IPS DF 6.9 (cell line): ENCODE measurements at regions not wholly inside any gene's neighbourhood (a gene's known extent, or its start where the extent isn't known, plus 50 kb on each side); places are given as distances from the start of the nearest gene placed in this dataset.

ENCODE experiments used
- DNase-seq: peaks from one replicate; pipeline ENCODE4 v3.0.0-alpha.2; 2013; ENCODE audit warnings: low read depth, low spot score
- H3K27ac ChIP-seq: one replicate; pipeline ENCODE4 v1.5.1; 2013; ENCODE audit warnings: low read length, control low read depth
- H3K27me3 ChIP-seq: 2 replicates; pipeline ENCODE4 v1.6.1; 2013; ENCODE audit warnings: mild to moderate bottlenecking, low read length; ENCODE audit not compliant: control insufficient read depth, insufficient read depth
- H3K36me3 ChIP-seq: 2 replicates; pipeline ENCODE4 v1.6.1; 2013; ENCODE audit warnings: low read length; ENCODE audit not compliant: control insufficient read depth, insufficient read depth
- H3K4me1 ChIP-seq: 2 replicates; pipeline ENCODE4 v1.6.1; 2013; ENCODE audit warnings: low read length; ENCODE audit not compliant: control insufficient read depth, insufficient read depth
- H3K4me3 ChIP-seq: 2 replicates; pipeline ENCODE4 v1.5.1; 2013; ENCODE audit warnings: mild to moderate bottlenecking, low read length
- H3K9me3 ChIP-seq: 2 replicates; pipeline ENCODE4 v1.6.1; 2013; ENCODE audit warnings: low read length, inconsistent platforms; ENCODE audit not compliant: control insufficient read depth, insufficient read depth
- WGBS: extraction: QIAGEN DNeasy Blood & Tissue Kit; methylation state at CpG from one replicate; pipeline ENCODE4 v1.1.7; 2013; ENCODE audit warnings: mixed read lengths, missing lambda C conversion rate; ENCODE audit not compliant: insufficient read length, insufficient coverage; 5-methylcytosine and 5-hydroxymethylcytosine counted together

DNA sequence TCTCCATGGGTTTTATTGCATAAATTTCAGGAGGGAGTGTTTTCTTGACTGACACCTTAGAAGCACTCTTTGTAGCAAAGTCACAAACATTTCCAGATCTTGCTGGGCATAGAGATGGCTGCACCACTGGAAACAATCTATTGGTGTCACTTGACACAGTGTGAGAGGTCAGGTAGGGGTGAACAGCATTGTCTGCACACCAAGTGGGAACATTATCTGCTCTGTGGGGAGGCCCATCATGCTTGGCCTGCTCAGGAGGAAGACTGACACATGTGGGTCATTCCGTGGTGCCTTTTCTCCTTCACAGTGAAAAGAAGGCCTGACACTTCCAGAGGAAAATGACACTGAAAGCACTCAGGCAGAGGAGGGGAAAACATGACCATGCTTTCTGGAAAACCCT, 149.9 kb upstream of the GALNT15 start:
- no peaks in the 10 kb centered on the region for H3K36me3 ChIP-seq
- DNase-seq: no peak
- H3K27ac ChIP-seq: no peak overlapping the region
- WGBS: no CpG with 5 or more reads among the region's 1 CpG
- no peak overlapping the region for H3K4me3 ChIP-seq
- no peaks in the 10 kb centered on the region for H3K4me1 ChIP-seq
- no peaks in the 10 kb centered on the region for H3K9me3 ChIP-seq
- H3K27me3 ChIP-seq: no peaks in the 10 kb centered on the region

- Histone ChIP-seq H3K27ac (no peak overlapping the region), H3K27me3 (no peaks in the 10 kb centered on the region), H3K9me3 (no peaks in the 10 kb centered on the region), H3K4me1 (no peaks in the 10 kb centered on the region), H3K4me3 (no peak overlapping the region), H3K36me3 (no peaks in the 10 kb centered on the region)
- no CpG with 5 or more reads among the region's 3 CpGs for WGBS
- no peak for DNase-seq
Observed at GRCh38 chr3:16026753-16027152, 147.7 kb upstream of the GALNT15 start.

GRCh38 chr3:16028604-16029003, 145.9 kb upstream of the GALNT15 start:
- Histone ChIP-seq H3K9me3 (no peaks in the 10 kb centered on the region), H3K4me3 (no peak overlapping the region), H3K4me1 (no peaks in the 10 kb centered on the region), H3K27me3 (no peaks in the 10 kb centered on the region), H3K27ac (no peak overlapping the region), H3K36me3 (no peaks in the 10 kb centered on the region)
- whole genome bisulfite sequencing: no CpG with 5 or more reads among the region's 2 CpGs
- no peak for DNase-seq

GRCh38 chr3:16030342-16030741, 144.1 kb upstream of the GALNT15 start:
- no peaks in the 10 kb centered on the region for H3K9me3 ChIP-seq
- no CpG with 5 or more reads among the region's 4 CpGs for WGBS
- no peak overlapping the region for H3K4me3 ChIP-seq
- no peaks in the 10 kb centered on the region for H3K27me3 ChIP-seq
- H3K36me3 ChIP-seq: no peaks in the 10 kb centered on the region
- no peaks in the 10 kb centered on the region for H3K4me1 ChIP-seq
- DNase-seq: no peak
- no peak overlapping the region for H3K27ac ChIP-seq

DNA sequence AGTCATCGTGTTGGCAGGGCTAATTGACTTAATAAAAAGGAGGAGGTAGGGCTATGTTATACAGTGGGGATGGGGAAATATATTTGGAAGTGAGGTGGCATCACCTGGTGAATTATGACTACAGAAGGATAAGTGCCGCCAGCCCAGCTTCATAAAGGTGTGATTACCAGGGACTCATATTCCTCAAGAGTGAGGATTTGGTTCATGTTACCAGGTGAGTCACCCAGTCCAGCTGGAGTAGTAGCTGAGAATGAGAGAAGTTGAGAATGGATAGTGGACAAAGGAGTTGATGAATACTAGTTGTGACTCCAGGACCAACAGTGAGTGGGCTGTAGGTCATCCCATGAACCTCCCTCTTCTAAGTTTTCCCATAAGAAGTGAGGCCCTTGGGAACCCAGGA, 143.0 kb upstream of the GALNT15 start:
- H3K27ac ChIP-seq: no peak overlapping the region
- H3K4me3 ChIP-seq: no peak overlapping the region
- WGBS: no CpG with 5 or more reads among the region's 2 CpGs
- no peaks in the 10 kb centered on the region for H3K36me3 ChIP-seq
- H3K27me3 ChIP-seq: no peaks in the 10 kb centered on the region
- no peaks in the 10 kb centered on the region for H3K4me1 ChIP-seq
- no peaks in the 10 kb centered on the region for H3K9me3 ChIP-seq
- no peak for DNase-seq

GRCh38 chr3:16033889-16034687, 140.4 kb upstream of the GALNT15 start:
- Histone ChIP-seq H3K27me3 (no peaks in the 10 kb centered on the region), H3K4me1 (no peaks in the 10 kb centered on the region), H3K9me3 (no peaks in the 10 kb centered on the region), H3K36me3 (no peaks in the 10 kb centered on the region), H3K4me3 (no peak overlapping the region), H3K27ac (no peak overlapping the region)
- DNase-seq: no peak
- no CpG with 5 or more reads among the region's 3 CpGs for WGBS

- Histone ChIP-seq H3K4me3 (no peak overlapping the region), H3K9me3 (no peaks in the 10 kb centered on the region), H3K36me3 (no peaks in the 10 kb centered on the region), H3K27me3 (no peaks in the 10 kb centered on the region), H3K27ac (no peak overlapping the region), H3K4me1 (no peaks in the 10 kb centered on the region)
- no CpG with 5 or more reads among the region's 2 CpGs for WGBS
- DNase-seq: no peak
Observed at GRCh38 chr3:16040991-16041390, 133.5 kb upstream of the GALNT15 start.

DNA sequence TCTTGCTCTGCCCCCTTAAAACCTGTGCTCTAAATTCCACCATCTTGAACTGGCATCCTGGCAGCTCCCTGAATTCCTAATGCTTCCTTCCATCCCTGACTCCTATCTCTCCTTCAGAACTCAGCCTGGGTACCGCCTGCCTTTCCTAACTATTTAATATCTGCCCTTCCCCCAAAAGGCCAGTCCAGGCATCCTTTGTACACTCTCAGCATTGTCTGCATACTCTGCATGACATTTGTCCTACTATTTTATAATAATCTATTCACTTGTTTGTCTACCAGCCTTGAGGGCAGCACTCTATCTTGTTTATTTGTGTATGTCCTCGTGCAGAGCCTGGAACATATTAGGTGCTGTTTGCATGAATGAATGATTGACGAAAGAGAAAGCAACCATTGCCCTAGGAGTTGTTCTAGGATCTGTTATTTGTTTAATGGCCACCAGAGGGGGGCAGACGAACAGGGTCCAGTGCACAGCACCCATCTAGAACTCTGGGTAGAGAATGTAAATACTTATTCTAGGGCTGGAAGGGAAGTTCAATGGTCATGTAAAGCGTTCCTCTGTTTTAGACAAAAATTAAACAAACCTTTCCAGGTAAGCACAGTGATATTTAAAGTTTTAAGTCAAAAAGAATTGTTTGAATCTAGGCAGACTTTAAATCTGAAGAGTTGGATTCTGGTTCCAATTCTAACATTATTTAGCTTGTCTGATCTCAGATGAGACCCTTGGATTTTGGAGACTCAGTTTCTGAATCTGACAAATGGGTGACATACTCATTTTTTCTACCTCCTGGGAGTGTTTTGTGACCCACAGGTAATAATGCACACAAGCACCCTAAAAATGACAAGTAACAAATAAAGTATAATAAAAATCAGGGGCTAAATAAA, 125.8 kb upstream of the GALNT15 start:
- Histone ChIP-seq H3K36me3 (no peaks in the 10 kb centered on the region), H3K27me3 (no peaks in the 10 kb centered on the region), H3K4me1 (no peaks in the 10 kb centered on the region), H3K27ac (no peak overlapping the region), H3K4me3 (no peak overlapping the region), H3K9me3 (no peaks in the 10 kb centered on the region)
- no peak for DNase-seq
- no CpG with 5 or more reads among the region's 5 CpGs for WGBS

DNA sequence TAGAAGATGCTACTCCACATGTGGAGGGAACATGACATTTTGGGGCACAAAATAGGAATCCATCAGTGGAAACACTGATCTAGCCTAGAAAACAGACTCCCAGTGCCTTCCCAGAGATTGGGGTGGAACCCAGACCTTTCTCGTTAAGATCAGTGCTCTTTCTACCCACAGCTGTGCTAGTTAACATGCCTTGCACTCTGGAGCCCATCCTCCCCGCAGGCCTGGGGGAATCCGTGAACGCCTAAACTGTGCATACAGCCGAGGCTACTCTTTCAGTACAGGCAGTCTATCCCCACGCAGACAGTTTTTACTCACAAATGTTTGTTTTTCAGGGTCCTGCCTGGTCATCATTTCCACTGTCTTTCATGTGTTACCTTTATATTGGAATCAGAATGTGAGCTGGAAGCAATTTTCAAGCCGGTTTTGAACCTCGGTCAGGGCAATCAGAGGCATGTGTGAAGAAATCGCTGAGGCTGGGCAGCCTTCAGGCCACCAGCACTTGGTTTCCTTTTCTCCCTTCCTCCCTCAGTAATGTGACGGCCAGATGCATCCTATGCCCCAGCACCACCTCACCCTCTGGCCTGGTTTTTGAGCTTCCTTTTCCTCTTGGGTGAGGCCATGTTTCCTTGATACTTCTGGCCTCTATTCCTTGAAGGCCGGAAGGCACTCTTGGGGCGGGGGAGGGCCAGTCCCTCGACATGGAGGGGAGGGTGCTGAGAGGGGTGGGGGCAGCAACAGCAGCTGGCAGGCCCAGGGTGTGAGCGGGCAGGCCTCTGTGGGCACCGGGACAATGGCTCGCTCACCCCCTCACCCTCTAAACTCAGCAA, 123.6 kb upstream of the GALNT15 start:
- H3K27me3 ChIP-seq: no peaks in the 10 kb centered on the region
- H3K9me3 ChIP-seq: no peaks in the 10 kb centered on the region
- no peak overlapping the region for H3K27ac ChIP-seq
- H3K4me3 ChIP-seq: no peak overlapping the region
- H3K4me1 ChIP-seq: no peaks in the 10 kb centered on the region
- no CpG with 5 or more reads among the region's 16 CpGs for WGBS
- no peaks in the 10 kb centered on the region for H3K36me3 ChIP-seq
- no peak for DNase-seq

- DNase-seq: no peak
- no CpG with 5 or more reads among the region's 4 CpGs for WGBS
- Histone ChIP-seq H3K9me3 (no peaks in the 10 kb centered on the region), H3K27me3 (no peaks in the 10 kb centered on the region), H3K27ac (no peak overlapping the region), H3K4me1 (no peaks in the 10 kb centered on the region), H3K36me3 (no peaks in the 10 kb centered on the region), H3K4me3 (no peak overlapping the region)
Observed at GRCh38 chr3:16051691-16052090, 122.8 kb upstream of the GALNT15 start.
